CD4-positive, alpha-beta T cell treated with Interleukin-17A for 4 hours (primary cell): ENCODE measurements at regions not wholly inside any gene's neighbourhood (a gene's known extent, or its start where the extent isn't known, plus 50 kb on each side); places are given as distances from the start of the nearest gene placed in this dataset.

ENCODE experiments used
- DNase-seq: peaks from one replicate; pipeline ENCODE4 v3.0.0-alpha.2; 2020; ENCODE audit warnings: mixed read lengths

DNA sequence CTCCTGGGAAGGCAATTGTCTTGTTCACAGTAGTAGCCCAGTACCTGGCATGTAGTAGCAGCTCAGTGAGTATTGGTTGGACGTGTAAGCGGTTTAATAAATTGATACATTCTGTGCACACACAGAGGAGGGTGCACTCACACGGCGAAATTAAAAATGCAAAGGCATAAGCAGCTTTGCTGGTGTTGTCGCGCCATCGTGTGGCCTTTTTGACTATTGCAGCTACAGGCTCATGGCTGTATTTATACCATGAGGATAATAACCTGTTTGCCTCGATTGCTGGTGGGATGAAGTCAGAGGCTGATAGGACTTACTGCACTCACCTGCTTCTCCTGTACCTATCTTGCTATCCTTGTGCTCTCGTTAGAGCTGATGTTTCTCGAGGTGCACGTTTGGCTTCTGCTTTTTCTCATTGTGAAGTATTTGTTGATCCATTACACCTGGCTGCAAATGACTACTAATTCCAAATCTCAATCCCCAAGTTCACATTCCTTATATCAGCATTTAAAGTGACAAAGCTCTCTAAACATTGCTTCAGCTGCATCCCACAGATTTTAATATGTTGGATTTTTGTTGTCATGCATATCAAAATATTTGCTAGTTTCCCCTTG lies 61.5 kb downstream of the TBXT start:
- DNase-seq: peak; percentile 67

GRCh38 chr6:166105341-166106075 lies 62.1 kb downstream of the TBXT start:
- no peak for DNase-seq

DNA sequence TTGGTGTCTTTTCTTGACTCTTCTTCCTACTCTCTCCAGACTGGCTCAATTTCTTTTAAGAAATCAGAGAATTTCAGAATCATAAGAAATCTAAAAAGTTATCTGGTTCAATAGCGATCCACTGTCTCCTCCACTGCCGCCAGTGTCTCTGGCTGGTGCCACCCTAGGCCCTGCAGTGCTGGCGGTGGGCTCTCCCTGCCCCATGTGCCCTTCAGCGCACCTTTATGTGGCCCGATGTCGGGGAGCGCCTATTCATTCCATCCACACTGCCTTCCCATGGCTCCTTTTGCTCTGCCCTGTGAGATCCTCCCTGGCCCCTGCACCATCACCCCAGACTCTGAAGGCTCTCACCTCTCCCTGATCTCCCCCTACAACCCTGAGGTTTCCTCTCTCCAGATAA lies 62.8 kb downstream of the TBXT start:
- DNase-seq: no peak

DNA sequence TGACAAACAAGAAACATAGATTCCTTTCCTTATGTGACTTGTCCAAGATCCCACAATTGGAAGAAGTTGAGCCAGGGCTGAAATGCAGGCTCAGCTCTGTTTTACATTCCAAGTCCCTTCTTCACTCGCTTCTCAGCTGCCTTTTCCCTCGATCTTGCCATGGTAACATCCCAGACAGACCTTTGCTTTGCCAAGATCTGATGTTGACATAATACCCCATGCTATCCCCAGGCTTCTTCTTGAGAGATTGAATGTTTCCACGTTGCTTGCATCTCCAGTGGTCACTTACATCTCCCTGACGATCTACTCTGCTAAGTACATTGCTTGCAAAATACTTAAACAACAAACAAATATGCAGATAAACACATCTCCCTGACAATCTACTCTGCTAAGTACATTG lies 63.5 kb downstream of the TBXT start:
- no peak for DNase-seq

DNA sequence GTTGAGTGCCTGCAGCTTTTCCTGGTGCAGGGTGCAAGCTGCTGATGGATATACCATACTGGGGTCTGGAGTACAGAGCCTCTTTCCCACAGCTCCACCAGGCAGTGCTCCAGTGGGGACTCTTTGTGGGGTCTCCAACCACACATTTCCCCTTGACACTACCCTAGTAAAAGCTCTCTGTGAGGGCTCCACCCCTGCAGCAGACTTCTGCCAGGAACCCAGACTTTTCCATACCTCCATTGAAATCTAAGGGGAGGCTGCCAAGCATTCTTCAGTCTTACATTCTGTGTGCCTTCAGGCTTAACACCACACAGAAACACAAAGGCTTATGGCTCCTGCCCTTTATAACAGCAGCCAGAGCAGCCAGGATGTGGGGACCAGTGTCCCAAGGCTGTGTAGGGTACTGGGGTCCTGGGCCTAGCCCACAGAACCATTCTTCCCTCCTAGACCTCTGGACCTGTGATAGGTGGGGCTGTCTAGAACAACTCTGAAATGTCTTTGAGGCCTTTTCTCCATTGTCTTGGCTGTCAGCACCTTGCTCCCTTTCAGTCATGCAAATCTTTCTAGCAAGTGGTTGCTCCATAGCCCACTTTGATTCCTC lies 65.7 kb downstream of the TBXT start:
- DNase-seq: no peak

GRCh38 chr6:166097914-166098522 lies 69.6 kb downstream of the TBXT start:
- DNase-seq: peak; percentile 57

DNA sequence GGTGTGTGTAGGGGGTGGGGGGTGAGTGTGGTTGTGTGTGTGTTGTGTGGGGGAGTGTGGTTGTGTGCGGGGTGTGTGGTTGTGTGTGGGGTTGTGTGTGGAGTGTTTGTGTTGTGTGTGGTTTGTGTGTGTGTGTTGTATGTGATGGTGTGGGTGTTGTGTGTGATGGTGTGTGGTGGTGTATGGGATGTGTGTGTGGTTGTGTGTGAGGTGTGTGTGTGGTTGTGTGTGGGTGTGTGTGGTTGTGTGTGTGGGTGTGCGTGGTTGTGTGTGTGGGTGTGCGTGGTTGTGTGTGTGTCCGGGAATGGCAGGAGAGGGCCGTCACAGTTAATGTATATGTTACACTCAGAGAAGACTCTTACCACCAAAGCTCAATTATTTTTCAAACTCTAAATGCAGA lies 79.8 kb downstream of the TBXT start:
- no peak for DNase-seq

DNA sequence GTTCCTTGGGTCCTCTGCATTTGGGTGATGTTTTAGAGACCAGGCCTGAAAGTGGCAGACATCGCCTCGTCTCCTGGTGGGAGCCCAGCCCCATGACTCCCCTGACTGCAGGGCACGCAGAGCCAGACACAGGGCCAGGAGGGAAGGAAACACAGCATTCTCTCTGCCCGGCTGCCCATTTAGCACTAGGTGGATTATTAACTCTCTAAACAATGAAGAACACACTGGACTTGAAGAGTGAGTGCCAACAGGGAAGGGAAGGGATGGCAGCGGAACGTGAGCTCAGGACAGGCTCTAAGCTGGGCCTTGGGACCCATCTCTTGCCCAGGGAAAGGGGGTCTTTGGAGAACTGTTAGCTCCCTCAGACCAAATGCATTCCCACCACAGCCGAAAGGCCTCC lies 80.4 kb downstream of the TBXT start:
- no peak for DNase-seq

- DNase-seq: no peak
Observed at GRCh38 chr6:166085500-166085899, 82.2 kb downstream of the TBXT start.

GRCh38 chr6:166084951-166085350 lies 82.7 kb downstream of the TBXT start:
- no peak for DNase-seq

DNA sequence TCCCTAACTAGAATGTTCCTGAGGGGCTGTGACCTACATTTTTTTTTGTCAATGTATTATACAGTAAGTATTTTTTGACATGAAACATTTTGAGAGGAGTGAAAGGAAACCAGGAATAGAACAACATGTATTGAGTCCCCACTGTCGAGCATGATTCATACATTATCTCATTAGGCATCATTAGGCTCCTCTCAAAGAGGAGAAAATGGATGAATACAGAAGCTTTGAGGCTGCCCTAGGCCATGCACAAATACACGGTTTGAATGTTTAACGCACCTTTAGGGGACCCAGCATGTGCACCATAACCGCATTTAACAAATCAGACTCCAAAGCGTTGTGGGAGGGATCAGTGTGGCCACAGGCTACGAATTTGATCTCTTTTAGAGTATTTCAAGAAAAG lies 87.8 kb downstream of the TBXT start:
- no peak for DNase-seq

DNA sequence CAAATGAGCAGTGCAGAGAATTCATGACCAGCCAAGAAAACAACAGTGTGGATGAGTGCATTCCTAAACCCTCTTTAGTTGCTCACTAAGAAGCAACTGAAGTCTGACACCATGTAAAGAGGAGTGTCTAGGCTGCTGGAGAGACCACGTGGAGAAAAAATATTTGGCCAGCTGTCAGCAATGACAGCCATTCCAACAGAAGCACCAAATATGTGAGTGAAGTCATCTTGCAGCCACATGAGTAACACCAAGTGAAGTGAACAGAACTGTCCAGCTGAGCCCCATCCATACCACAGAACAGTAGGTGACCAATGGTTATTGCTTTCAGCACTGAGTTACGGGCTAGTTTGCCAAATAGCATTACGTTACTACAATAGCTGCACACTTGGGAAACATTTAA lies 89.4 kb downstream of the TBXT start:
- DNase-seq: no peak

DNA sequence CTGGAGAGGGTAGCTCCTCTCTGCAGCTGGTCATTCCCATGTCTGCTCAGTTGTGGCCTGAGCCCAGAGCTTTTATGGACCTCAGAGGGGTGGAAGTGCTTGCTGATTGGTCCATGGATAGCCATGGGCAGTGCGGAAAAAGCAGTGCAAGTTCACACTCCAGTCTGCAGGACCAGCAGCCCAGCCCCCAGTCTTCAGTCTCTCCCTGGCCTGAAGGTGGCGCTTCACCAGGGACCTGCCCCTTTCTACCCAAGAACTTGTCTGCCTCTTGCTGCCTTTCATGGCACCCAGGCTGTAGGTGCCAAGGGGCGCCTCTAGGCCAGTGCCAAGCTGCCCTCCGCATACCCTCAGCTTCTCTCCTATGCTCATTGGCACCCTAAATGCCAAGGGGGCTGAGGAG lies 91.0 kb downstream of the TBXT start:
- no peak for DNase-seq

DNA sequence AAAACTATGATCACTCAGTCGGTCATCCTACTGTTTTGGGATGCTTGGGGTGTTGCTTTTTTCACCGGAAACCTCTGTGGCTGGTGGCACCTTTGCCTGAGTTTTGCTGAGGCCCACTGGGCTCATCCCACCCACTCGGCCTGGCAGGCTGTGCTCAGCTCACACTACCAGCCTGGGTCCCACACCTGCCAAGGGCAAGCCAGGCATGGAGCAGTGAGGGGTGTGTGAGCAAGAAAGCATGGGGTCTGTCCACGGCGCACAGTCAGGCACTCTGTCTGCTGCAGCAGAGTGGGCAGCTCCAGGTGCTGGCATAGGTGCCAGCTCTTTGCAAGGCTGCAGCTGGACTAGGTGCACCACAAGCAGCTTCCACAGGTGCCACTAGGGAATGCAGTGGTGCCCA lies 91.7 kb downstream of the TBXT start:
- DNase-seq: no peak

- no peak for DNase-seq
Observed at GRCh38 chr6:166075186-166075585, 92.5 kb downstream of the TBXT start.

GRCh38 chr6:166073082-166073481 lies 94.6 kb downstream of the TBXT start:
- DNase-seq: no peak

GRCh38 chr6:166068768-166069167 lies 98.9 kb downstream of the TBXT start:
- no peak for DNase-seq

DNA sequence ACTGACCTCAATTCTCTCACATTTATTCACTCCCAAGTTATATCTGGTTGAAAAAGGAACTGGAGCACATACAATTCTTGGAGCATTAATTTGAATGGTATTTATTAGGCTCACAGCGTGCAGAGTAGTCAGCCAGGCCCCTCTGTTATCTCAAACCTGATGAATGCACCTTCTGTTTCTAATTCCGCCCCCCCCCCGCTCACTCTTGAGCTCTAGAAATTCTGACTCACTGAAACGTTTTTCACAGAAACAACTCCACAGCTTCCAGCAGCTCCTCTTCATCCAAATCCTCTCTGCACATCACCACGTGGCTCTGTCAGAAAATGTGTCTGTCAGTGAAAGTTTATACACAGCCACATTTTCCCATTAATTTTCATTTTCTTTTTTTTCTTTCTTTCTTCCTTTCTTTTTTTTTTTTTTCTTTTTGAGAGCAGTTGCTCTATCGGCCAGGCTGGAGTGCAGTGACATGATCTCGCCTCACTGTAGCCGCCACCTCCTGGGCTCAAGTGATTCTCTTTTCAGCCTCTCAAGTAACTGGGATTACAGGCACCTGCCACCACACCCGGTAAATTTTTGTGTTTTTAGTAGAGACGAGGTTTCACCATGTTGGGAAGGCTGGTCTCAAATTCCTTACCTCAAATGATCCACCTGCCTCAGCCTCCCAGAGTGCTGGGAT lies 109.4 kb downstream of the TBXT start:
- no peak for DNase-seq

DNA sequence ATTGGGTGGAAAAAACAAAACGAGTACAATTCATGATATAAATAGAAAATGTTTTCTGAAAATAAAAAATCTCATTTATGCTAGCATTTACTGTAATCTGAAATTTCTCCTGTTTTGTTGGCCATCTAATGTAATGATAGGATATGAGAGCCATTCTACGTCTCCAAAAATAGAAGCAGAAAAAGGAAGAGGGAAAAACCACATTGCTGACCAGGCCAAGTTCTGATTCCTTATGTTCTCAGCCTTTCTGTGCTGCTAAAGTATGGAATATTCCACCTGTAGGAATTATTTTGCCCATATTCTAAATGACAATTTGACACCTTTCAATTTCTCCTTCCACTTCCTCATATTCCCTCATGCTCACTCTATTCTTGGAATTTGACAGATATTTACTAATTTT lies 110.2 kb downstream of the TBXT start:
- DNase-seq: no peak

GRCh38 chr6:166056637-166057036 lies 111.0 kb downstream of the TBXT start:
- DNase-seq: no peak

- no peak for DNase-seq
Observed at GRCh38 chr6:166055801-166056200, 111.8 kb downstream of the TBXT start.

DNA sequence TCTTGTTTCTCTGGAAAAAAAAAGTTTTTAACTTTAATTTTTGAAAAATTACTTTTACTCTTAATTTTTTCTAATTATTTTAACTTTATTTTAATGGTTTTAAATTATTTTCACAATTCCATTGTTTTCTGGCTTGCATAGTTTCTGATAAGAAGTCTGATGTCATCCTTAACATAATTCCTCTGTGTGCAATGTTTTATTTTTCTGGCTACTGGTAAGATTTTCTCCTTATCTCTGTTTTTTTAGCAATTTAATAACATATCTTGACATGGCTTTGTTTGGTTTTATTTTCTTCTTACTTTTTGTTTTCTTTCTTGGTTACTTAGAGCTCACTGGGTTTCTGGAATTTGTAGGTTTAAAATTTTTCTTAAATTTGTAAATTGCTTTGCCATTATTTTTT lies 114.8 kb downstream of the TBXT start:
- no peak for DNase-seq

DNA sequence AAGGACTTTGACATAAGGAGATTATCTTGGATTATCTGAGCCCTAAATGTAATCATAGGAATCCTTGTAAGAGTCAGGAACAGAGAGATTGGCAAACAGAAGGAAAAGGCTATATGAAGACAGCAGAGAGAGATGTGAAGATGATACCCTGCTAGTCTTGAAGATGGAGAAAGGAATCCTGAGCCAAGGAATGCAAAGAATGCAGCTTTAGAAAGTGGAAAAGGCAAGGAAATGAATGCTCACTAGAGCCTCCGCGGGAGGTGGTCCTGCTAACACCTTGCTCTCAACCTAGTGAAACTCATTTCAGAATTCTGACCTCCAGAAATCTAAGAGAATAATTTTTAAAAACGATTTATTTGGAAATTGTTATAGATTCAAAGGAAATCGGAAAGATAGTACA lies 117.1 kb downstream of the TBXT start:
- DNase-seq: no peak

DNA sequence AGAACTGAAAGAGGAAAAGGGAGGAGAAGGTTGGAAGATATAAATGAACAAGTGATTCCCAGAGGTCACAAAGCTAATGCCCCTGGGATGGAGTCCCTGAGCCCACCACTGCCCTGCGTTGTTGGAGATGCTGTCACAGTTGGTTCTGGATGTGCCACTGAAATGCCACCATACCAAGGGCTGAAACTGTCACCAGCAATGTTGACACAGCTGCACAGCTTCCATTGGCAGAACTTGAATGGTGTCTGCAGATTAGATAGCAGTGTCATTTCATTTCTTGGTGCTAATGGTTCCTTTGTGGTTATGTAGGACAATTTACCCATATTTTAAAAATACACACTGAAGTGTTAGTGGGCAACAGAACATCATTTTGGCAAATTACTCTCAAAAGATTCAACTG lies 120.7 kb downstream of the TBXT start:
- DNase-seq: no peak
